DOHH2 (cell line): ENCODE measurements at regions not wholly inside any gene's neighbourhood (a gene's known extent, or its start where the extent isn't known, plus 50 kb on each side); places are given as distances from the start of the nearest gene placed in this dataset.

ENCODE experiments used
- EZH2phosphoT487 ChIP-seq: fragments of 200-600 bp; sonication (generic); IDR thresholded peaks from 2 replicates; pipeline ENCODE4 v1.6.1; 2017; ENCODE audit warnings: borderline replicate concordance, mild to moderate bottlenecking, antibody characterized with exemption, low read length, moderate library complexity, mixed read lengths
- TF ChIP-seq, protein P1 (sequence below): fragments of 200-600 bp; sonication (generic); IDR thresholded peaks from one replicate; pipeline ENCODE4 v1.5.1; 2014; ENCODE audit warnings: antibody characterized with exemption, mild to moderate bottlenecking, low read depth, low read length; ENCODE audit not compliant: poor library complexity, severe bottlenecking

DNA sequence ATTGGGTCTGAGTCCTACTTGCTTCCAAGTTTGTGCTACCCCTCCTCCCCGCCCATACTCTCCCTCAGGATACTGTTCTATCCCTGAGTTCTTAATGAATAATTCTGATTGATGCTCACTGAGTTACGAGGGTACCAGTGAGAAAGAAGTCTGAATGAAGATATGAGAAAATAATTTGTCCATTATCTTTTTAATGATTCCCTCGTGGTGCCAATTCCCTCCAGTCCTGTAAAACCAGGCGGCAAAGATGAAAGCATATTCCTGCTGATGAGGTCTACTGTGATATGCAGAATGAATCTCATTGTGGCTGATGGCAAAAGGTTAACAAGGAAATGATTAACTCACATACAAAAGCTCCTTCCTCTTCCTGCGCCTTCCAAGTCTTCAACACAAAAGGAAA lies 650.2 kb upstream of the SLC39A10 start:
- TF ChIP-seq, protein P1, sequence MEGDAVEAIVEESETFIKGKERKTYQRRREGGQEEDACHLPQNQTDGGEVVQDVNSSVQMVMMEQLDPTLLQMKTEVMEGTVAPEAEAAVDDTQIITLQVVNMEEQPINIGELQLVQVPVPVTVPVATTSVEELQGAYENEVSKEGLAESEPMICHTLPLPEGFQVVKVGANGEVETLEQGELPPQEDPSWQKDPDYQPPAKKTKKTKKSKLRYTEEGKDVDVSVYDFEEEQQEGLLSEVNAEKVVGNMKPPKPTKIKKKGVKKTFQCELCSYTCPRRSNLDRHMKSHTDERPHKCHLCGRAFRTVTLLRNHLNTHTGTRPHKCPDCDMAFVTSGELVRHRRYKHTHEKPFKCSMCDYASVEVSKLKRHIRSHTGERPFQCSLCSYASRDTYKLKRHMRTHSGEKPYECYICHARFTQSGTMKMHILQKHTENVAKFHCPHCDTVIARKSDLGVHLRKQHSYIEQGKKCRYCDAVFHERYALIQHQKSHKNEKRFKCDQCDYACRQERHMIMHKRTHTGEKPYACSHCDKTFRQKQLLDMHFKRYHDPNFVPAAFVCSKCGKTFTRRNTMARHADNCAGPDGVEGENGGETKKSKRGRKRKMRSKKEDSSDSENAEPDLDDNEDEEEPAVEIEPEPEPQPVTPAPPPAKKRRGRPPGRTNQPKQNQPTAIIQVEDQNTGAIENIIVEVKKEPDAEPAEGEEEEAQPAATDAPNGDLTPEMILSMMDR, result no peak
- no peak for TF ChIP-seq EZH2phosphoT487
